ENCODE measurements at regions not wholly inside any gene's neighbourhood (a gene's known extent, or its start where the extent isn't known, plus 50 kb on each side); places are given as distances from the start of the nearest gene placed in this dataset.

DNA sequence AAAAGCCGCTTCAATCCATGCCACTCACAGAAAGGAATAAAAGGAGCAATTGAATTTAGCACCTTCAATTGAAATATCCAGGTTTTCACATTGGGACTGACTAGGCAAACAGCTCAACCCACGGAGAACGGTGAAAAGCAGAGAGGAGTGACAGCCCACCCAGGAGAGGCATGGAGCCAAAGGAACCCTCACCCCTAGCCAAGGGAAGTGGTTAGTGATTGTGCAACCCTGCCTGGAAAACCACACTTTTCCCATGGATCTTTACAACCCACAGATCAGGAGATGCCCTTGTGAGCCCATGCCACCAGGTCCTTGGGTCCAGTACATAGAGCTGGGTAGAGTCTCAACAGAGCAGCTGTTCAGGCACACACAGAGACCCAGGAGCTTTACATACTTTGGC lies 911.8 kb downstream of the EPHA7 start:
- no peaks in the 10 kb centered on the region for H3K4me1 ChIP-seq
- no peaks in the 10 kb centered on the region for H3K27me3 ChIP-seq
- no peaks in the 10 kb centered on the region for H3K36me3 ChIP-seq
- peaks cover 0 to 30% (median 17%) of the 10 kb centered on the region in 12 donors for H3K9me3 ChIP-seq
- intact Hi-C loops (cut with DNase I), result no loop called here
- ATAC-seq, result no peak
- no peak overlapping the region for H3K27ac ChIP-seq
- no peak for TF ChIP-seq POLR2A (IDR thresholded peaks at IDR 0.05)
- TF ChIP-seq, protein P1, sequence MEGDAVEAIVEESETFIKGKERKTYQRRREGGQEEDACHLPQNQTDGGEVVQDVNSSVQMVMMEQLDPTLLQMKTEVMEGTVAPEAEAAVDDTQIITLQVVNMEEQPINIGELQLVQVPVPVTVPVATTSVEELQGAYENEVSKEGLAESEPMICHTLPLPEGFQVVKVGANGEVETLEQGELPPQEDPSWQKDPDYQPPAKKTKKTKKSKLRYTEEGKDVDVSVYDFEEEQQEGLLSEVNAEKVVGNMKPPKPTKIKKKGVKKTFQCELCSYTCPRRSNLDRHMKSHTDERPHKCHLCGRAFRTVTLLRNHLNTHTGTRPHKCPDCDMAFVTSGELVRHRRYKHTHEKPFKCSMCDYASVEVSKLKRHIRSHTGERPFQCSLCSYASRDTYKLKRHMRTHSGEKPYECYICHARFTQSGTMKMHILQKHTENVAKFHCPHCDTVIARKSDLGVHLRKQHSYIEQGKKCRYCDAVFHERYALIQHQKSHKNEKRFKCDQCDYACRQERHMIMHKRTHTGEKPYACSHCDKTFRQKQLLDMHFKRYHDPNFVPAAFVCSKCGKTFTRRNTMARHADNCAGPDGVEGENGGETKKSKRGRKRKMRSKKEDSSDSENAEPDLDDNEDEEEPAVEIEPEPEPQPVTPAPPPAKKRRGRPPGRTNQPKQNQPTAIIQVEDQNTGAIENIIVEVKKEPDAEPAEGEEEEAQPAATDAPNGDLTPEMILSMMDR (IDR thresholded peaks at IDR 0.05), result no peak
- WGBS, 4 donors, result 78 to 92% (median 89%) methylated on average over 3 of the region's 3 CpGs
- no peak for DNase-seq
- H3K4me3 ChIP-seq, result no peak overlapping the region

DNA sequence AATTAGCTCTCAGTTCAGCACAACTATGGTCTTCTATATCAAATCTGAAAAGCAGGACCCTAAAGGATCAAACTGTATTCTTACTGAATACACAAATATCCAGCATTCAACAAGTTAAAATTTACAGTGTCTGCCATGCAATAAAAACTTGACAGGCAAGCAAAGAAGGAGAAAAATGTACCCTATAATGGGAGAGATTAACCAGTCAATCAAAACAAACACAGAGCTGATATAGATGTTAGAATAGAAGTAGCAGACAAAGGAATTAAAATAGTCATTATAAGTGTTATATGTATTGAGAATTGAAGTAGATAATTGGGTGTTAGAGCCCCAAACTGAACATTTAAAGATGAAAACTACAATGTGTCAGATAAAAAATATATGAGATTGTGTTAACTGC lies 914.9 kb downstream of the EPHA7 start:
- no peaks in the 10 kb centered on the region for H3K4me1 ChIP-seq
- no peak for TF ChIP-seq POLR2A (IDR thresholded peaks at IDR 0.05)
- TF ChIP-seq, protein P1 (IDR thresholded peaks at IDR 0.05), result no peak
- H3K27ac ChIP-seq, result no peak overlapping the region
- H3K9me3 ChIP-seq, result peaks cover 0 to 11% (median 3%) of the 10 kb centered on the region in 12 donors
- intact Hi-C loops (cut with DNase I), result no loop called here
- H3K36me3 ChIP-seq, result no peaks in the 10 kb centered on the region
- DNase-seq, result no peak
- H3K27me3 ChIP-seq, result no peaks in the 10 kb centered on the region
- H3K4me3 ChIP-seq, result no peak overlapping the region
- no peak for ATAC-seq

GRCh38 chr6:92497281-92497680 lies 922.1 kb downstream of the EPHA7 start:
- TF ChIP-seq, protein P1 (IDR thresholded peaks at IDR 0.05), result no peak
- TF ChIP-seq POLR2A (IDR thresholded peaks at IDR 0.05), result no peak
- DNase-seq, result no peak
- no peak for ATAC-seq
- Histone ChIP-seq H3K9me3 (no peaks in the 10 kb centered on the region), H3K27me3 (no peaks in the 10 kb centered on the region), H3K4me3 (no peak overlapping the region), H3K27ac (no peak overlapping the region), H3K4me1 (no peaks in the 10 kb centered on the region), H3K36me3 (no peaks in the 10 kb centered on the region)
- intact Hi-C loops (cut with DNase I), result no loop called here
- WGBS, 4 donors, result 86 to 95% (median 88%) methylated on average over 2 of the region's 2 CpGs

DNA sequence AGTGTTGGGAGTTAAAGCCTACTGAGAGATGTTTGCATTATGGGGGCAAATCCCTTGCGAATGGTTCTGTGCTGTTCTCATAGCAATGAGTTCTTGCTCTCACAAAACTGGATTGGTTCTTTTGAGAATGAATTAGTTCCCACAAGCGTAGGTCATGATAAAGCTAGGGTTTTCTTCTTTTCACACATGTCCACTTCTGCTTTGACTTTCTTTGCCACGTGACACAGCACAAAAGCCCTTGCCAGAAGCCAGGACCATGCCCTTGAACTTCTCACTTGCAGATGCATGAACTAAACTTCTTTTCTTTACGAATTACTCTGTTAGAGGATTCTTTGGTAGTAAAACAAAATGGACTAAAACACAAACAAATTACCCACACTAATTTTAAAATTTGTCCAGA lies 922.8 kb downstream of the EPHA7 start:
- intact Hi-C loops (cut with DNase I), result no loop called here
- no peaks in the 10 kb centered on the region for H3K9me3 ChIP-seq
- no peak for ATAC-seq
- H3K36me3 ChIP-seq, result no peaks in the 10 kb centered on the region
- H3K27me3 ChIP-seq, result no peaks in the 10 kb centered on the region
- WGBS, 4 donors, result 80 to 87% (median 85%) methylated on average over 4 of the region's 4 CpGs
- H3K4me1 ChIP-seq, result no peaks in the 10 kb centered on the region
- no peak for DNase-seq
- no peak overlapping the region for H3K4me3 ChIP-seq
- no peak overlapping the region for H3K27ac ChIP-seq
- no peak for TF ChIP-seq POLR2A (IDR thresholded peaks at IDR 0.05)
- TF ChIP-seq, protein P1 (IDR thresholded peaks at IDR 0.05), result no peak
